ENCODE measurements at regions not wholly inside any gene's neighbourhood (a gene's known extent, or its start where the extent isn't known, plus 50 kb on each side); places are given as distances from the start of the nearest gene placed in this dataset.

GRCh38 chr11:109762546-109762945, 330.6 kb upstream of the ZC3H12C start:
- Histone ChIP-seq H3K27me3 (ENCODE audit: insufficient read depth in 3 of 3, low read length in 2 of 3) (no peaks in the 10 kb centered on the region), H3K27ac (no peak overlapping the region), H3K9me3 (no peaks in the 10 kb centered on the region), H3K4me3 (no peak overlapping the region), H3K4me1 (no peaks in the 10 kb centered on the region), H3K36me3 (ENCODE audit: insufficient read depth in 1 of 2, low read depth in 1 of 2) (no peaks in the 10 kb centered on the region)
- DNase-seq (no peak), ATAC-seq (no peak)
- WGBS, 3 donors: 83 to 92% (median 84%) methylated on average over 3 of the region's 3 CpGs
- intact Hi-C loops (cut with DNase I): no loop called here
- TF ChIP-seq, protein P1, sequence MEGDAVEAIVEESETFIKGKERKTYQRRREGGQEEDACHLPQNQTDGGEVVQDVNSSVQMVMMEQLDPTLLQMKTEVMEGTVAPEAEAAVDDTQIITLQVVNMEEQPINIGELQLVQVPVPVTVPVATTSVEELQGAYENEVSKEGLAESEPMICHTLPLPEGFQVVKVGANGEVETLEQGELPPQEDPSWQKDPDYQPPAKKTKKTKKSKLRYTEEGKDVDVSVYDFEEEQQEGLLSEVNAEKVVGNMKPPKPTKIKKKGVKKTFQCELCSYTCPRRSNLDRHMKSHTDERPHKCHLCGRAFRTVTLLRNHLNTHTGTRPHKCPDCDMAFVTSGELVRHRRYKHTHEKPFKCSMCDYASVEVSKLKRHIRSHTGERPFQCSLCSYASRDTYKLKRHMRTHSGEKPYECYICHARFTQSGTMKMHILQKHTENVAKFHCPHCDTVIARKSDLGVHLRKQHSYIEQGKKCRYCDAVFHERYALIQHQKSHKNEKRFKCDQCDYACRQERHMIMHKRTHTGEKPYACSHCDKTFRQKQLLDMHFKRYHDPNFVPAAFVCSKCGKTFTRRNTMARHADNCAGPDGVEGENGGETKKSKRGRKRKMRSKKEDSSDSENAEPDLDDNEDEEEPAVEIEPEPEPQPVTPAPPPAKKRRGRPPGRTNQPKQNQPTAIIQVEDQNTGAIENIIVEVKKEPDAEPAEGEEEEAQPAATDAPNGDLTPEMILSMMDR (IDR thresholded peaks at IDR 0.05): no peak

GRCh38 chr11:109765709-109766311, 327.4 kb upstream of the ZC3H12C start:
- H3K4me3 ChIP-seq: no peak overlapping the region
- H3K9me3 ChIP-seq: no peaks in the 10 kb centered on the region
- no peak for DNase-seq
- no peaks in the 10 kb centered on the region for H3K36me3 ChIP-seq (ENCODE audit: insufficient read depth in 1 of 2, low read depth in 1 of 2)
- WGBS, 3 donors: 89 to 94% (median 93%) methylated on average over 5 of the region's 5 CpGs
- no peaks in the 10 kb centered on the region for H3K27me3 ChIP-seq (ENCODE audit: insufficient read depth in 3 of 3, low read length in 2 of 3)
- TF ChIP-seq, protein P1 (IDR thresholded peaks at IDR 0.05): no peak
- intact Hi-C loops (cut with DNase I): no loop called here
- no peak overlapping the region for H3K27ac ChIP-seq
- H3K4me1 ChIP-seq: no peaks in the 10 kb centered on the region
- no peak for ATAC-seq

- no peak overlapping the region for H3K4me3 ChIP-seq
- H3K36me3 ChIP-seq (ENCODE audit: insufficient read depth in 1 of 2, low read depth in 1 of 2): no peaks in the 10 kb centered on the region
- DNase-seq (no peak), ATAC-seq (no peak)
- H3K27ac ChIP-seq: no peak overlapping the region
- TF ChIP-seq, protein P1 (IDR thresholded peaks at IDR 0.05): no peak
- no peaks in the 10 kb centered on the region for H3K4me1 ChIP-seq
- H3K27me3 ChIP-seq (ENCODE audit: insufficient read depth in 3 of 3, low read length in 2 of 3): no peaks in the 10 kb centered on the region
- intact Hi-C loops (cut with DNase I): no loop called here
- no peaks in the 10 kb centered on the region for H3K9me3 ChIP-seq
- 63 to 75% (median 72%) methylated on average over 4 of the region's 4 CpGs for WGBS, 3 donors
Measured at GRCh38 chr11:109769858-109770257, 323.3 kb upstream of the ZC3H12C start.

DNA sequence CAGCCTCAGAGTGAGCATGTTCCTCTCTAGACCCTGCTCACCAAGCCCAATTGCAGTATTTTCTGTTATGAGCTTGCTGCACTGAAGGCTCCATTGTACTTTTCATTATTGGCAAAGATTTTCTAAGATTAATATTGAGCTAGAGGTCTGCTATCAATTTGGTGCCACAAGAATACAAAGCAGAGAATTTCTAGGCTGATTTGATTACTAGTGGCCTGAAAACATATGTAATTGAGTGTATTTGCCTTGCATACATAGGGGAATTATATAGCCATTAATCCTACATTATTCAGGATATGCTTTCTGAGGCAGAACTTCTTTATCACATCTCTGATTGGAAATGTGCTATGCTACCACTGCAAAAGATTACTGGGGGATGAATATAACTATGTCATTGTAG, 322.9 kb upstream of the ZC3H12C start:
- no peaks in the 10 kb centered on the region for H3K36me3 ChIP-seq (ENCODE audit: insufficient read depth in 1 of 2, low read depth in 1 of 2)
- TF ChIP-seq, protein P1 (IDR thresholded peaks at IDR 0.05): no peak
- no peak for ATAC-seq
- H3K4me3 ChIP-seq: no peak overlapping the region
- H3K4me1 ChIP-seq: no peaks in the 10 kb centered on the region
- no peaks in the 10 kb centered on the region for H3K9me3 ChIP-seq
- H3K27me3 ChIP-seq (ENCODE audit: insufficient read depth in 3 of 3, low read length in 2 of 3): no peaks in the 10 kb centered on the region
- no peak overlapping the region for H3K27ac ChIP-seq
- DNase-seq: no peak
- intact Hi-C loops (cut with DNase I): no loop called here

DNA sequence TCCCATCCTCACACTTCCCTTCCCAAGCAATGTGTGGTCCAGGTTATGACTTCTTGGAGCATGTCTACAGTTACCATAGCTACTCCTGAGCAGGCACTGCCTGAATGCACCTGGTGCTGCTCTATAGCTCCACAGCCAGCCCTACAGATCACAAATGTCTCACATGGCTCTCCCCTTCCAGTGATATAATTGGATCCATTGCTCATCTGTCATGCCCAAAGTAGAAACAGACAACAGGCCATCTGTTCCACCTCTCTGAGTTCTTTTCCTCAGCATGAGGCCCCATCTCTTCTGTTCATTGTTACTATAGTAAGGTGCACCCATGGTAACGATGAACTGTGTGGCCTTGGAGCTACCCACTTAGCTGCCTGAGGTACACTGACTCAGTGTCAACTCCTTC, 320.3 kb upstream of the ZC3H12C start:
- no peak for DNase-seq
- 74 to 90% (median 76%) methylated on average over 1 of the region's 1 CpG for WGBS, 3 donors
- Histone ChIP-seq H3K27me3 (ENCODE audit: insufficient read depth in 3 of 3, low read length in 2 of 3) (no peaks in the 10 kb centered on the region), H3K27ac (no peak overlapping the region), H3K4me1 (no peaks in the 10 kb centered on the region), H3K9me3 (no peaks in the 10 kb centered on the region), H3K4me3 (no peak overlapping the region), H3K36me3 (ENCODE audit: insufficient read depth in 1 of 2, low read depth in 1 of 2) (no peaks in the 10 kb centered on the region)
- intact Hi-C loops (cut with DNase I): no loop called here
- TF ChIP-seq, protein P1 (IDR thresholded peaks at IDR 0.05): no peak
- no peak for ATAC-seq

Data from psoas muscle (tissue), 7 donors.